AG08395 (cell line): ENCODE measurements at regions not wholly inside any gene's neighbourhood (a gene's known extent, or its start where the extent isn't known, plus 50 kb on each side); places are given as distances from the start of the nearest gene placed in this dataset.

ENCODE experiments used
- DNase-seq: peaks from one replicate; pipeline ENCODE4 v3.0.0; 2012; ENCODE audit warnings: mixed read lengths, low spot score

DNA sequence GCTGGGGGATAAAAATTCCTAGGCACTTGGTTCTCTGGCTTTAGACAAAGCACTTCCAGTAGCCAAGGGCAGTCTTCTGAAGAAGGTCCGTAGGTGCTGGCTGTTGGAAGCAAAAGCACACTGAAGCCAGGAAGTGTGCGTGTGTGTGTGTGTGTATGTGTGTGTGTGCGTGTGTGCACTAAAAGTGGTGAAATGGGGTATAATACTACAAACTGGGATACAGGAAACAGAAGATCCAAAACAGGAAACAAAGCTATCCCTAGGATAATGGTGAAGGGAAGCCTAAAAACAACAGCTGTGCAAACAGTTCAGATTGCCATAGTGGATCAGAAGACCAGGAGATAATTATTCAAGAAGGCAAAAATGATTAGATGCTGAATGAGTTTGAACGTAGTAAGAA, 103.4 kb downstream of the IL20RB start:
- no peak for DNase-seq

DNA sequence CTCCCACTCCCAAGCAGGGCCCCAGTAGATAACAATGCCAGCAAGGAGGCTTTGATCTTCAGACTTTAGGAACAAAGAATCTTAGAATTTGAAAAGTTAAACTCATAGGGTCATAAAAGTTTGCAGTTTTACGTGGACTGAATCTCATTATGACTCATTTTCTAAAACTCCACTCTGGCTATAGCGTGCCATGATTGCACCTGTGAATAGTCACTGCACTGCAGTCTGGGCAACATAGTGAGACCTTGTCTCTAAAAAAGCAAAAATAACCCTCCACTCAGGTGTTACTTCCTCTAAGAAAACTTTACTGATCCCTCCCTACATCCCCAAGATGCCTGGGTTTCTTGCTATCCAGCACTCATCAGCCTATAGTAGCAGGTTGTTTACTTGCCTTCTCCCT, 104.5 kb downstream of the IL20RB start:
- no peak for DNase-seq

DNA sequence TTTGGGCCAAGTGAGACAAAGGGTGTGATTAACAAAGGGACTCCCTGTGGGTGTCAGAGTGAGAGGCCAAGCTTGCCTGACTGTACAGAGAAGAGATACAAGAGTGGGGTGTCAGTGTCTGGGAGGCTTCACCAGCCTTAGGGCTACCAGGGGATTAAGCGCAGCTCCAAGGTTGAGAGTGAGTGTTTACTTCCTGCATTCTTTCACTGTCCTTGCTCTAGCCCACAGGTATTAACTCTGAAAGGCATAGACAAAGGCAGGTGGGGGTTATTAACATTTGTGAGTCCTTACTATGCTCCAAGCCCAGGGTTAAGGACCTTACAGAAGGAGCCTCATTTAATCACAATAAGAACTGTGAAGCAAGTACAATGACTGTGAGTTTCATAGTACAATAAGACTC, 107.6 kb downstream of the IL20RB start:
- no peak for DNase-seq

DNA sequence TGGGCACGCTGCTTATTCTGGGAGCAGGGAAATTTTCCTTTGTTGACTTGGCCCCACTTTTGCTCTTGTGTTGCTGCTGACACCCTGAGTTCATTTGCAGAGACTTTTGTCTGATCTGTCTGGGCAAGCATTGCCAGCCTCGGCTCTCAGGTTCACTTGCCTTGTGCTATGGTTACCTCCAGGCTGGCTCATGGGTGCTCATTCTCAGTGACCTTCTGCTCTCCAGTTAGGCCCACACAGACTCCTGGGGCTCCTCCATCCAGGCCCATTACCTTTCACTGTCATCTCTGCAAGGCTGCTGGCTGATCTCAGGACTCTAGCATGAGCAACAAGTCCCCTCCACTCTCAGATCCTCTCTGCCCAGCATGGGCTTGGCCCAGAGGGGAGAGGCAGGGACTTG, 108.3 kb downstream of the IL20RB start:
- DNase-seq: no peak

DNA sequence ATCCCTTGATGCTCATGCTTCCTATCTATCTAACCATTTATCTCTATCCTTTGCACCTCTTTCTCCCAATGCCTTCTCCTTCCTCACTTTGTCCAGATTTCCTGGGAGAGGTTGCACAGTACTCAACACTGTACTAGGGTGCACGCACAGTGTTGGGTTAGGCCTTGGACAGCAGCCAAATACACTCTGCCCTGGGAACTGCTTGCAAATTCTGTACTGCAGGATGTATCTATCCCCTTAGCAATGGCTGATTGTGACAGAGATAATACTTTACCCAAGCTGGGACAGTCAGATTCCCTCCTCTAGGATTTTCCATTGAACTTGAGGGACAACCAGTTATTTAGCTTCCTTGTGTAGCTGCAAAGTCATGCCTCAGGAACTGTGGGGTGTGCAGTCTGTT, 113.3 kb downstream of the IL20RB start:
- DNase-seq: no peak

DNA sequence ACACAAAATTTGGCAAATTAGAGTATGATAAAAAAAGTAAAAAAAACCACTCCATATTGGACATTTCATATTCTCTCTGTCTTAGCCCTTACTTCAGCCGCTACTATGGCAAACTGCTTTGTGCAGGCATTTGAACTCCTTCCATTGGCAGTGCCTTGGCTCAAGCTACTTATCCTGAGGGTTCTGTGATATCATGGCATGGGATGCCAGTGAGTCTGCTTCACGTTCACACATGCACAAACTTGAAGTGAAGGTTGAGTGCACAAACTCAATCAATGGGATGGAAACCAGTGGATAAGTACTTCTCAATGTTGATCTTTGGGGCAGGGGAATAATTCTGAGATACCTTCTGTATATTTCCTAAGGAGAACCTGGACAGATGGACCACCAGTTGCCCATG, 117.2 kb downstream of the IL20RB start:
- no peak for DNase-seq

DNA sequence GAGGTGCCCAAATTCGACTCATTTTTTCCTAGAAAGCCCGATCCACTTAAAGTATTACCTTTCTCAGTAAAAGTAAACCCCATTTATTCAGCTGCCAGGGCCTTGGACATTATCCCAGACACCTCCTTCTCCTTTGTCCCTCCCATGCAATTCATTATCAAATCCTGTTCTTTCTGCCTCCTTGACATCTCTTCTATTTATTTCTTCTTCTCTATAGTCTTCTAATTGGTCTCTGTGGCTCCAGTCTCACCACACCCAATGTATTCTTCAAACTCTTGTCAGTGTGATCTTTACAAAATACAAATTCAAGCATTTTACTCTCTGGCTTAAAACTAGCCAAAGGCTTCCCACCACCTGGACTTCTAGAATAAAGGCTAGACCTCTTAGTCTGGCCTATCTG, 120.3 kb downstream of the IL20RB start:
- DNase-seq: no peak

DNA sequence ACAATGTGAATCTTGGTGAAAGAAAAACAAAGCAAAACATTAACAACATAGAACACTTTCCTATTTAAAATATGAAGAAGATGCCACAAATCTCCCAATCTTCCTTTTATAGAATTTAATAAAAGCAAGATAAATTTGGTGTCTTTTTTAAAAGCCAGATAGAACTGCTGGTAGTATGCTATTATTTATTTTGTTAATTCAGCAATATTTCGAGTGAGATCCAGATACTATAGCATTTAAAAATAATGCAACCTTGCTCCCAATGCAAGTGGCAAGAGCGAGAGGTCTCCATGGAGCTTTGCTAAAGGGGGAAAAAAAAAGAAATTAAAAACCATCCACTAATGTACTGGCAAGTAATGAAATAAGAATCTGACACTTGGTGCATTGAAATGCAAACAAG, 121.8 kb downstream of the IL20RB start:
- no peak for DNase-seq

DNA sequence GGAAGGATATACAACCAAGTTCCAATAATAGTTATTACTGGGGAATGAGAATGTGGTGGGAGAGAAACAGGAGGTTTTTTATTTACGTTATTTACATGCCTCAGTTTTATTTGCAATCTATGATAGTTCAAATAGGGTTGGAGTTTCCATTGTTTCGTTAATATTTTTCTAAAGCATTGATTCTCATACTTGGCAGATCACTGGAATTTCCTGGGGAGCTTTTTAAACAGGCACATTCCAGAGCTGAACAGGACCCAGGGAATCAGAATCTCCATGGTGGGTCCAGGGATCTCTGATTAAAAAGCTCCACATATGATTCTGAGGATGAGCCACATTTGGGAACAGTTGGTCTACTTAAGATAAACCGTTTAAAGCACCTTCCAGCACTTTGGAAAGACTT, 123.9 kb downstream of the IL20RB start:
- DNase-seq: no peak

DNA sequence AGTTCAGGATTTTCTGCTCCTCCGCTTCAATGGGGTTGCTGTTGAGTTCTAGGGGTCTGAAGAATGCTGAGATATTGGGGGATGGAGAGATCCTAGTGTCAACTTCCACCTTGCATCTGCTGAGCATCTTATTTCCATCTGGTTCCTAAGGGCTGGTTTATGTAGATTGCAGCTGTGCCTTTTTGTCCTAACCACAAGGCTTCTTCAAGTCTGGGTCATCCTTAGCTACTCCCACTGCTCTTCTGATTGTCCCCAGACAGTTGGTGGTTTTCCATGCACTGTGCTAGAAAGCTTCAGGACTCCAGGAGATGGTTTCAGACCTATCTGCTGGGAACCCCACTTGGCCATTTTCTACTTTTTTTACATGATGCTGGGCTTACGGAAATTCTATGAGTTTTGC, 125.0 kb downstream of the IL20RB start:
- DNase-seq: no peak

DNA sequence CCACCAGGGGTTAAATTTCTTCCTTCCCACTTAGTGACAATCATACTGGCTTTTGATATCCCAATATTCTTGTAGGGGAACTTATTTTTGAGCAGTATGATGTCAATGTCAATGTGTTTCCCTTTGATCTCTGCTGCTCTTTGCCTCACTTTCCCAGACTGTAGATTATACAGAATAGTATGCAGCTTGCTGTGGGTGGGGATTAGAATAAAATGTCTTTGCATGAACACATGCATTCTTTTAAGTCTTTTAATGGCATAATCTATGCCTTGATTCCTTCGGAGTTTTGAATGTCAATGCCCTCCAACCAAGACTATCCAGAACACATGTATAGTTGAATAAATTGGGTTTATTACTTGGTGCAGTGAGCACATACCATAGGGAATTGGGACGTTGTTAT, 125.5 kb downstream of the IL20RB start:
- DNase-seq: no peak

DNA sequence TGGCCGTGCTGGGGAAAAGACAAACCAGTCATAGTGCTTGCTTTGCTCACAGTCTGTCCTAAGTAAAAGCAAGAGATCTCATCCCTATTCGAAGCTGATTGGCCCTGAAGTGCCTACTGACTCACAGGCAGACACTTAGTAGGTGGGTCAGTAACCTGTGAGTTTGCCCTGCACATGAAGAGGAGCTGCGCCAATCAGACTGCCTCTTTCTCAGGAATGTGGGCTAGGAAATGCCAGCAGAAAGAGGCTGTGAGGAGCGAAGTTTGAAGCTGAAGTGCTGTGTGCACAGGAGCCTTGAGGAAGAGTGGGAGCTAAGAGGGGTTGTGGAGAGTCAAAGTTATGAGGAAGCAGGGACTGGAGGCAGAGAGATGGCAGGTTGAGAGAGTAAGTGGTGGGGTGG, 126.8 kb downstream of the IL20RB start:
- DNase-seq: no peak

DNA sequence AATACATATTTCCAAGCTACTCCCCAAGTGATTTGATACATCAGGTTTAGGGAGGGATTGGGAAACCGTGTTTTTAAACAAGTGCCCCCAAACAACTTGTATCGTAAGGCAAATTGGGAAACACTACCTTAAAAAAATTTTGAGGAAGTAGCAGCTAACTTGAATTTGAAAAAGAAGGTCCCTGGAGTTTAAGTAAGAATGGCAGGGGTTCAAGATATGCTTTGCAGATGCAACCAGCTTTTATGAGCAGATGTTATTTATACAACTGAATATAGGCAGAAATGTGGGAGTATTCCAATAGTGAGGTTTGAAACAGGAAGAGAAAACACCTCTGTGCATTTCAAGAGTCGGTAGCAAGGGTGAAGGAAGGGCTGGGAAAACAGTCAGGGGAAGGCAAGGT, 139.6 kb downstream of the IL20RB start:
- DNase-seq: no peak

DNA sequence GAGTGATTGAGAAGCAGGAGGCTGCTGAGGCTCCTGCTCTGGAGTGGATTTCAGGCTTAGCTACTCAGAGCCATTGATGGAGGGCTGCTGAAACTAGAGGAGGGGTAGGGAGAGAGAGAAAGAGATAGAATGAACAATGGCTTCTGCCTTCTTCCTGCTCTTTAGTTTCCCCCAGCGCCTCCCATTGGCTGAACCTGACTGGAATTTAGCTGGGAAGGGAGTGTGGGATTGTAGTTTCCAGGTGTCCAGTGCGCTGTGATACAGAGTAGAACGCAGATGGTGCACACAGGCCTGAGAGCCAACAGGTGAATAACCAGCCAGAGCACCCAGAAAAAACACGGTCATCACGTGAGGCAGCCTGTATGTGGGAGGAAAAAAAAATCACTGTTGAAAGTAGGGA, 140.1 kb downstream of the IL20RB start:
- no peak for DNase-seq

DNA sequence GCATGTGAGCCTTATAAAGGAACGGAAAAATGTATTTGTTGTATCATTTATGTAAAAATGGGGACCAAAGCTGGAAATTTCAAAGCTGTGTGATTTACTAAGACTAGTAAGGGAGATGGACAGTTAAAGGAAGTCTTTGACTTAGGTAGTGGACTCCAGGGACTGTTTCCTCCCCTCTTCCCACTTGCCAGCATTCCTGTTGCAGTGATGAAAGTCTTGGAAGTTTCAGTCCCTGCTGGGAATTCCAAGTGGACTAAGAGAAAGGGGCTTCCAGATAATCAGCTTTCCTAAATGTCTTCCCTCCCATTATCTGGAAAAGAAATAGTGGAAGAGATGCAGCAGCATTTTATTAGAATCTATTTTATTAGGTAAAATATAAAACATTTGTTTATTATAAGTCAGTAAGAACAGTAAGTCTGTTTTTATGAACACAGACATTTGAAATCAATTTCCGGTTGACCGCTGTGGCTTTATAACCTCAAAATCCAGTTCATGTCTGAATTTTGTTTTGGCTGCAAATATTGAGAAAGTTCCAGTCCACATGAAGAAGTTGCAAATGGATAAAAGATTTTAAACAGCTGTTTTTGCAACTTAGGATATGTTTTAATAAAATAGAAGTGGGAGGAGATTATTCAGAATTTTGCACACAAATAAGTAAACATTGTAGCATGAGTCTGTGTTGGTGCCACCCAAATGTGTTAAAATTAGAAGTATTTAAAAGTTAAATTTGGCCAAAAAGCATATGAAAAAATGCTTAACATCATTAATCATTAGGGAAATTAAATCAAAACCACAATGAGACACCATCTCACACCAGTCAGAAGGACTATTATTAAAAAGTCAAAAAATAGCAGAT, 141.8 kb downstream of the IL20RB start:
- no peak for DNase-seq

DNA sequence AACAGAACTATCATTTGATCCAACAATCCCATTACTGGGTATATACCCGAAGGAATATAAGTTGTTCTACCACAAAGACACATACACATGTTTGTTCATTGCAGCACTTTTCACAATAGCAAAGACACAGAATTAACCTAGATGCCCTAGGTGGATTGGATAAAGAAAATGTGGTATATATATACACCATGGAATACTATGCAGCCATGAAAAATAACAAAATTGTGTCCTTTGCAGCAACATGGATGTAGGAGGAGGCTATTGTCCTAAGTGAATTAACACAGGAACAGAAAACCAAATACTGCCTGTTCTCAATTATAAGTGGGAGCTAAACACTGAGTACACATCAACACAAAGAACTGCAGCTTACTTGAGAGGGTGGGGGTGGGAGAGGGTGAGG, 142.5 kb downstream of the IL20RB start:
- no peak for DNase-seq

DNA sequence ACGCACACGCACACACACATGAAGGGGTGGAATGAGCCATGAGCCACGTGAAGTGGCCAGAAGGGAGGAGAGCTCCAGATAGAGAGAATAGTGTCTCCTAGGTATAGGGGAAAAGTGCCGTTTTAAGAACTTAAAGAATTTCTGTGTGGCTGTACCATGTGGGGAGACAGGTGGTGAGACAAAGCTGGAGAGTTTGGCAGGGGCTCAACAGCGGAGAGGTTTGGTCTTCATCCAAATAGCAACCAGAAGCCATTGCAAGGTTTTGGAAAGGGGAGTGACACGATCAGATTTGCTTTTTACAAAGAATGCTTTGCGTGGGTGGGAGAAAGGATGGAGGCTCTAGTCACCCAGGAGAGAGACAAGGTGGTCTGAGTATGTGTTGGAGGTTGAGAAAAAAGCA, 146.0 kb downstream of the IL20RB start:
- no peak for DNase-seq

DNA sequence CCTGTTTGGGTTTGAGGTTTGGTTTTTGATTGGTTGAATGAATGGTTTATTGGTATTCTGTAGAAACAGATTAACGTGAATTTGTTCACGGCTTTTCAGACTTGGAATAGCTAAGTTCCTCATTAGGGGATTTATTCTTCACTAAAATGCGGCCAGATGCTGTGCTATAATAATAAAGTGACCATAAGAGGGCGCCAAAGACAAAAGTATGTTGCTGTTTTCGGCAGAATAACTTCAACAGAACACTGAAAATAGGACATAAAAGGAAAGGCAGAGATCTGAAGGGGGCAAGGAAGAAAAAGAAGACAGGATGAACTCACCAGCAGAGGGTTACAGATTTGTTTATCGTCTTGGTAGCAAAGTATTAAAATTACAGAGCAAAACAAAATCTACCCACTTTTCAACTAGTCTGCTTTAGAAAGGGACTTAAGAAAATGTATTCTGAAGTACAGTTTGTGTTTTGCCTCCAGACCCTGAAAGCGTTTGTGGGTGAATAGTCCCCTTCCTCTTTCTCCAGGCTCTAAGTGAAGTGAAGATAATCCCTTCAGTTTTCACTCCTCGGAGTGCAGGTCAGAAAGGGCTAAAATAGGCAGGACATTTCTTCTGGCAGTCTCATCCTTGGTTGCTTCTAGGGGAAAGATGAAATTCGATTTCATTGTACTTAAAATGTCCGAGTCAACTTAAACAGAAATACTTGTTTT, 147.6 kb downstream of the IL20RB start:
- peak; percentile 62 for DNase-seq

DNA sequence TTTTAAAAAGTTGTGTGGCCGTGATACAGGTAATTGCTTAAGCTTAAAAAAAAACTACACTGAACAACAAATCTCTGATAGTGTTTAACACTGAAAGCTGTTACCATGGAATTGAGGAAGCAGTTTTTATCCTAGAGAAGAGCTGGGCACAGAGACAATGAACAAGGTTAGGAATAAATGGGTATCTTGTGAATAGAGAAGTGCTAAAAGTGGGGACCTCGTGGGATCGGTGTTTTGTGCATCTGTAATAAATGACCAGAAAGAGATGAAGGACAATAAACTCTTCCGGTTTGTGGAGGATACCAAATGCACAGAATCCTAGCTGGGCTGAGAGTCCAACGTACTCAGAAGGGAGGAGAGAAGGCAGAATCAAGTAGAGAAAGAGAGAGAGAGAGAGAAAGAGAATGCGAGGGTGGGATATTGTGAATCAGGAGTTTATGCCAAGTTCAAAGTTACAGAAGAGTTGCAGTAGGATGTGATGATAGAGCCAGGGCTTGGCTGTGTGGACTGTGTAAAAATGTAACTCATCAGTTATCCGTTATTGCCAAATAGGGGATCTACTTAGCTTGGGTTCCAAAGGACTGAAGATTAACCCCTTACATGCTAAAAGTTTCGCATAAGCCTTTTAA, 148.9 kb downstream of the IL20RB start:
- DNase-seq: no peak

DNA sequence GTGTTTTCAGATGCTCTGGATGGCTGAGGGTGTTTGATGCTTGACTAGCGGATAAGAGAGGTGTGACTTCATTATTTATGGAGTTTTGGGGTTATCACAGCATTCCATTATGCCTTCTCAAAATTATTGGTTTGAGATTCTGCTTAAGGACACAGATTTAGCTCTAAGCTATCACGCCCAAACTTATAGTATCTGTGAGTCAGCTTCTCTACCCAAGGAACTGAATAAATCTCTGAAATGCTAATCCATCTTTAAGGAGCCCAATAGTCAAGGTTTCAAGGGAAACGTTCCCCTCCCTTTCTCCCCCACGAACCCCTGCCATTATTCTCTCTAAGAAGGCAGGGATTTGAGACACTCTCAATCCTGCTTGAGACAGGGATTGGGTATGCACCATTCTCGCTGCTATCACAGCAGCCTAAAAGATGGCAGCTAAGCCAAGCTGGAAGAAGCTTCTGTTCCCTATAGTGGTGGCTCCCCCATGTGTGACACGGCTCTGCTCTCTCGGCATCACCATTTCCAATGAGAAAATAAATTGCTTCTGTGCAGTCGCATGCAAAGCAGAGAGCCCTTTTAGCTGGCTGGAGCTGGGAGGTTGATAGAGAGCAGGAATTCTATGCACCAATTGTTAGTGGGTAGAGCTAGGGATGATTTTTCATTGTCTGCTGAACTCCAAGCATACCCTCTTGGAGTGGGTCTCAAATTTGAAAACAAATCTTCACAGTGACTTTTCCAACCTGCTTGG, 151.1 kb downstream of the IL20RB start:
- no peak for DNase-seq

DNA sequence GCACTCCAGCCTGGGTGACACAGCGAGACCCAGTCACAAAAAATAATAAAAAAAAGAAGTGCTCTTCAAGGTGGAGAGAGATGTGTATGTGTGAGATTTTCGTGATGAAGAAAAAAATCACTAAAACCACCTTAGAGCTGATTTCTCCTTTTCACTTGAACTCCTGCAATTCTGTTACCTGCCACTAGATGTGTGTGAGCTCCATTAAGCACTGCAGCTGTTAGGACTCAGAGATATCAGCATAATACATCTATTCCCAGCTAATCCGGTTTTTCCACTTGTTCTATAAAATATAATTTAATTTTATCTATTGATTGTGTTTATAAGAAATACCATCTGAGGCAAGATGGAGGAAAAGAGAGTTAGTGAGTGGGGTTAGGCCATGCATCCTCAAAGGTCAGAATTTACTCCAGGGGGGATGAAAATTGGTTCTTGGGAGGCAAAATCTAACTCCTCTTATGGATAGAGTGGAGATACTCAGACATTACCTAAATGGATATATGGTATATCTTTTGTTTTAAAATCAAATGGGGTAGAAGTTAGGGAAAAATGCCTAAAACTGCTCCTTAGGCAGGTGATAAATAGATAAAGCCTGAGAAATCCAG, 152.7 kb downstream of the IL20RB start:
- peak; percentile 55 for DNase-seq

DNA sequence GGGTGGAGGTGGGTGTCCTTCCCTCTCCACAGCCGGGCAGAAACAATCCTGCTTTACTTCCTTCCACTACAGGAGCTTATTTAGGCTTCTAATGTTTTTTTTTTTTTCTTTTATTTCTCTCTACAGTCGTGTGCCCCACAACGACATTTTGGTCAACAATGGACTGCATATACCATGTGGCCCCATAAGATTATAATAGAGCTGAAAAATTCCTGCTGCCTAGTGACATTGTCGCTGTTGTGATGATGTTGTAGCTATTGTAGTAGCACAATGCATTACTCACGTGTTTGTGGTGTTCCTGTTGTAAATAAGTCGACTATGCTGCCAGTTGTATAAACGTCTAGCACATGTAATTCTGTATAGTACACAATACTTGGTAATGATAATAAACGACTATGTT, 153.7 kb downstream of the IL20RB start:
- DNase-seq: no peak
